Esophagus muscularis mucosa (tissue), 4 donors: ENCODE measurements at regions not wholly inside any gene's neighbourhood (a gene's known extent, or its start where the extent isn't known, plus 50 kb on each side); places are given as distances from the start of the nearest gene placed in this dataset.

ENCODE experiments used
- DNase-seq: peaks from one replicate; pipeline ENCODE4 v3.0.0-alpha.2; 2017; ENCODE audit errors: extremely low spot score
- H3K27ac ChIP-seq, 4 donors: fragments of 200-600 bp; sonication (generic); replicated peaks in 1 of 4; 1 replicate in 3 of 4; 2 replicates in 1 of 4; pipeline ENCODE4 v1.5.1; 2016 to 2019; ENCODE audit warnings: mild to moderate bottlenecking in 1 of 4
- H3K27me3 ChIP-seq, 4 donors: fragments of 200-600 bp; sonication (generic); one replicate each; pipeline versions ENCODE4 v1.5.1 to v1.6.0; 2016 to 2019
- H3K36me3 ChIP-seq, 4 donors: fragments of 200-600 bp; sonication (generic); one replicate each; pipeline ENCODE4 v1.5.1; 2016 to 2019
- H3K4me1 ChIP-seq, 4 donors: fragments of 200-600 bp; sonication (generic); one replicate each; pipeline ENCODE4 v1.5.1; 2016 to 2019
- H3K4me3 ChIP-seq, 4 donors: fragments of 200-600 bp; sonication (generic); 1 replicate in 2 of 4; 2 replicates in 2 of 4; pipeline ENCODE4 v1.5.1; 2016 to 2019; ENCODE audit warnings: mild to moderate bottlenecking in 4 of 4, moderate library complexity in 1 of 4
- H3K9me3 ChIP-seq, 4 donors: fragments of 200-600 bp; sonication (generic); 1 replicate in 3 of 4; 2 replicates in 1 of 4; pipeline ENCODE4 v1.5.1; 2016 to 2019
- EP300 ChIP-seq: sonication (generic); formaldehyde crosslinking; IDR thresholded peaks from one replicate; pipeline ENCODE4 v1.6.1; 2017; ENCODE audit warnings: antibody characterized with exemption
- POLR2A ChIP-seq: fragments of 450-650 bp; IDR thresholded peaks from one replicate; pipeline ENCODE4 v1.6.1; 2017; ENCODE audit warnings: antibody characterized with exemption, moderate library complexity, mild to moderate bottlenecking, low read depth
- POLR2AphosphoS5 ChIP-seq, 2 donors: sonication (generic); formaldehyde crosslinking; IDR thresholded peaks; one replicate each; pipeline ENCODE4 v1.6.1; 2017; ENCODE audit warnings: antibody characterized with exemption in 2 of 2
- WGBS: methylation state at CpG from one replicate; pipeline ENCODE4 v1.1.5; 2018; 5-methylcytosine and 5-hydroxymethylcytosine counted together
- intact Hi-C: fragments of 100-400 bp; cut with DNase I; formaldehyde crosslinking; loops from one replicate; pipeline ENCODE4 v1.15.1; 2023
- TF ChIP-seq, protein P1 (sequence below), 3 experiments: fragments of 200-600 bp in 2 of 3; fragments of 450-650 bp in 1 of 3; sonication (generic) in 2 of 3; IDR thresholded peaks; one replicate each; pipeline ENCODE4 v1.5.1; 2017 to 2019; ENCODE audit warnings: antibody characterized with exemption in 3 of 3, mild to moderate bottlenecking in 2 of 3, moderate library complexity in 1 of 3

DNA sequence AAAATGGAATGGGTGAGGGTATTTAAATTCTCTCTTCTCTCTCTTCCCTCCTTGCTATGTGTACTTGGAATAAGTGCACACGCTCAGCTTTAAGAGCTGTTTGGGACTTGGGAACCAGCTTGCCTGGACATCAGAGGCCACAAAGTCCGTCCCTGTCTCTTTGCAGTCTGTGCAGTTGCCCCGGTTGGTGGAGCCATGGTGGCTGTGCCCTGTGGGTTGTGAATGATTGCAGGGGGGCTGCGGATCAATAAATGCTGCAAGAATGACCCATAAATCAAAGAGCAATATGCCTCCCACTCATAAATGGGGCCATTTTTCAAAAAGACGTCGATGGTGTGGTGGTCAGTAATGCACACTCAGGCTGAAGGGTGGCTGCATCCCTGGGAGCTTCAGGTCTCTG, 135.1 kb upstream of the CST7 start:
- Histone ChIP-seq H3K9me3 (no peaks in the 10 kb centered on the region), H3K36me3 (no peaks in the 10 kb centered on the region), H3K27me3 (peaks cover 0 to 20% (median 0%) of the 10 kb centered on the region in 4 donors), H3K4me1 (no peaks in the 10 kb centered on the region), H3K4me3 (no peak overlapping the region), H3K27ac (no peak overlapping the region)
- DNase-seq: no peak
- 77% methylated on average over 5 of the region's 6 CpGs for WGBS
- intact Hi-C loops: no loop called here
- TF ChIP-seq, protein P1, sequence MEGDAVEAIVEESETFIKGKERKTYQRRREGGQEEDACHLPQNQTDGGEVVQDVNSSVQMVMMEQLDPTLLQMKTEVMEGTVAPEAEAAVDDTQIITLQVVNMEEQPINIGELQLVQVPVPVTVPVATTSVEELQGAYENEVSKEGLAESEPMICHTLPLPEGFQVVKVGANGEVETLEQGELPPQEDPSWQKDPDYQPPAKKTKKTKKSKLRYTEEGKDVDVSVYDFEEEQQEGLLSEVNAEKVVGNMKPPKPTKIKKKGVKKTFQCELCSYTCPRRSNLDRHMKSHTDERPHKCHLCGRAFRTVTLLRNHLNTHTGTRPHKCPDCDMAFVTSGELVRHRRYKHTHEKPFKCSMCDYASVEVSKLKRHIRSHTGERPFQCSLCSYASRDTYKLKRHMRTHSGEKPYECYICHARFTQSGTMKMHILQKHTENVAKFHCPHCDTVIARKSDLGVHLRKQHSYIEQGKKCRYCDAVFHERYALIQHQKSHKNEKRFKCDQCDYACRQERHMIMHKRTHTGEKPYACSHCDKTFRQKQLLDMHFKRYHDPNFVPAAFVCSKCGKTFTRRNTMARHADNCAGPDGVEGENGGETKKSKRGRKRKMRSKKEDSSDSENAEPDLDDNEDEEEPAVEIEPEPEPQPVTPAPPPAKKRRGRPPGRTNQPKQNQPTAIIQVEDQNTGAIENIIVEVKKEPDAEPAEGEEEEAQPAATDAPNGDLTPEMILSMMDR (IDR thresholded peaks at IDR 0.05): no peak
- TF ChIP-seq EP300 (no peak), POLR2A (no peak), POLR2AphosphoS5 (IDR thresholded peaks at IDR 0.05) (no peak)

- no peaks in the 10 kb centered on the region for H3K36me3 ChIP-seq
- intact Hi-C loops: no loop called here
- no peak overlapping the region for H3K27ac ChIP-seq
- H3K27me3 ChIP-seq: peaks cover 0 to 13% (median 0%) of the 10 kb centered on the region in 4 donors
- TF ChIP-seq POLR2AphosphoS5 (IDR thresholded peaks at IDR 0.05) (no peak), POLR2A (no peak), EP300 (no peak)
- TF ChIP-seq, protein P1 (IDR thresholded peaks at IDR 0.05): no peak
- 73% methylated on average over 9 of the region's 9 CpGs for whole genome bisulfite sequencing
- no peaks in the 10 kb centered on the region for H3K9me3 ChIP-seq
- no peak for DNase-seq
- no peak overlapping the region for H3K4me3 ChIP-seq
- H3K4me1 ChIP-seq: no peaks in the 10 kb centered on the region
Measured at GRCh38 chr20:24814556-24815195, 134.4 kb upstream of the CST7 start.

DNA sequence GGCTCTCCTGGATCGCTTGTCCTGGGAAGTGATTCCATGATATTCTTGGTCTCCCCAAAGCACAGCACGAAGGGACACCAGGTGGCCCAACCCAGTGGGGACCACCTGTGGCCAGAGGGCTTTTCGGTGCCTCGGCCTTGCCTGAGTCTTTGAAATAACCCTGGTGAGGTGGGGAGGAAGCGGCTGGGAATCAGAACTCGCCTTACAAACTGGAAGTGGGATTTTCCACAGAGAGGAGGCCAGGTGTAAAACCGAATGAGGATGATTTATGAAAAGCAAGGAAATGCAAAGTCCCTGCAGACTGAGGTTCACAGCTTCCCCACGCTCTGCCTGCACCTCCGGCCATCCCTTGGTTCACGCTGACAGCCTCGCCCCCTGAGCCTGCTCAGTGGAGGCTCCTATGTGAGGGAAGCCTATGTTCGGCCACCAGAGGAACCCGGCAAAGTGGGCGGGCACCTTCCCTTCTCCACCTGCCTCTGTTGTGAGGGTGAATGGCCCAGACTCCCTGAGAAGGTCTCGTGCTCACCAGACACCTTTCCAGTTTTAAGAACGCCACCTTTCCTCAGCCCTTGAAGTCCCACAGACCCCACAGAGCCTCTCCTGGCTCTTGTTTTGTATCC, 133.8 kb upstream of the CST7 start:
- intact Hi-C loops: no loop called here
- no peak overlapping the region for H3K27ac ChIP-seq
- no peaks in the 10 kb centered on the region for H3K4me1 ChIP-seq
- WGBS: 87% methylated on average over 16 of the region's 16 CpGs
- DNase-seq: no peak
- no peak for TF ChIP-seq POLR2A
- TF ChIP-seq POLR2AphosphoS5 (IDR thresholded peaks at IDR 0.05): no peak
- no peak for TF ChIP-seq EP300
- TF ChIP-seq, protein P1 (IDR thresholded peaks at IDR 0.05): no peak
- no peak overlapping the region for H3K4me3 ChIP-seq
- H3K9me3 ChIP-seq: no peaks in the 10 kb centered on the region
- peaks cover 0 to 12% (median 0%) of the 10 kb centered on the region in 4 donors for H3K27me3 ChIP-seq
- H3K36me3 ChIP-seq: no peaks in the 10 kb centered on the region

DNA sequence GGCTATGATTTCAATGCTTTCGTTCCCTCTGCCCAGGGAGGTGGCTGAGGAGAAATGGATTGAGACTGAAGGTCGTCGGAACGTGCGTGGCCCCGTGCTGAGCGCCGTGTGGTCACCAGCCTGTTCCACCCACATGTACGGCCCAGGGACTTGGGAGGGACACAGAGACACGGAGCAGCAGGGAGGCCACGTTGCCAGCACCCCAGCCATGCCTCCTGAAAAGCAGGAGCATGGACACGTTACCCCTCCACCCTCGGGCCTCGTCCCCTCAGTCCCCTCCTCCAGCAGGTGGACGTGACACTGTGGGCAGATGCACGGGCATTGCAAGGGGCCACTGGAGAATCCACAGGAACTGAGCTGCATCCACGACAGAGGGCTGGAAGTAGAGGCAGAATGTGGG, 133.1 kb upstream of the CST7 start:
- no peaks in the 10 kb centered on the region for H3K9me3 ChIP-seq
- no peaks in the 10 kb centered on the region for H3K4me1 ChIP-seq
- no peak overlapping the region for H3K4me3 ChIP-seq
- no peak overlapping the region for H3K27ac ChIP-seq
- no peaks in the 10 kb centered on the region for H3K36me3 ChIP-seq
- intact Hi-C loops: no loop called here
- WGBS: 79% methylated on average over 16 of the region's 17 CpGs
- TF ChIP-seq POLR2AphosphoS5 (IDR thresholded peaks at IDR 0.05) (no peak), POLR2A (no peak), EP300 (no peak)
- TF ChIP-seq, protein P1 (IDR thresholded peaks at IDR 0.05): no peak
- peaks cover 0 to 8% (median 0%) of the 10 kb centered on the region in 4 donors for H3K27me3 ChIP-seq
- no peak for DNase-seq

GRCh38 chr20:24816431-24816830, 132.6 kb upstream of the CST7 start:
- H3K4me1 ChIP-seq: no peaks in the 10 kb centered on the region
- TF ChIP-seq POLR2AphosphoS5 (IDR thresholded peaks at IDR 0.05) (no peak), POLR2A (no peak), EP300 (no peak)
- TF ChIP-seq, protein P1 (IDR thresholded peaks at IDR 0.05): no peak
- WGBS: 80% methylated on average over 6 of the region's 6 CpGs
- H3K36me3 ChIP-seq: no peaks in the 10 kb centered on the region
- no peak for DNase-seq
- no peaks in the 10 kb centered on the region for H3K9me3 ChIP-seq
- no peak overlapping the region for H3K27ac ChIP-seq
- intact Hi-C loops: no loop called here
- no peak overlapping the region for H3K4me3 ChIP-seq
- peaks cover 0 to 3% (median 0%) of the 10 kb centered on the region in 4 donors for H3K27me3 ChIP-seq
